HCT116 (cell line): ENCODE measurements at regions not wholly inside any gene's neighbourhood (a gene's known extent, or its start where the extent isn't known, plus 50 kb on each side); places are given as distances from the start of the nearest gene placed in this dataset.
"Not testable (repeated sequence)": the region's sequence is repeated elsewhere in the genome, so short reads cannot be mapped to it uniquely, and the experiment has no call there.

Experiments
- ATAC-seq: fragments of 200-7000 bp; cut with Tn5 transposase; 2 replicates; pipeline ENCODE4 v1.9.1; 2020; ENCODE audit warnings: mild to moderate bottlenecking, moderate library complexity
- BruUV-seq: library from RNA; stranded (reverse); fragments of 400-500 nt; replicated peaks from 2 replicates; lab custom pipeline; 2021; lab: Mats Ljungman, UMichigan
- CTCF ChIA-PET: fragments of 300-600 bp; sonication (Branson Sonifier 250); formaldehyde crosslinking; loops from one replicate; lab custom pipeline; 2021; ENCODE audit warnings: antibody characterized with exemption; lab: Charles Lee
- POLR2A ChIA-PET: fragments of 300-600, 350-600 bp; sonication (Branson Sonifier 250); formaldehyde crosslinking; loops from one replicate; lab custom pipeline; 2021; ENCODE audit warnings: antibody characterized with exemption; lab: Charles Lee
- RAD21 ChIA-PET, 2 experiments: fragments of 300-600 bp; sonication (Branson Sonifier 250); formaldehyde crosslinking; loops; one replicate each; lab custom pipeline; 2023; ENCODE audit warnings: low total read pairs in 2 of 2; ENCODE audit not compliant: uncharacterized antibody in 2 of 2, unreplicated experiment in 2 of 2, low non-redundant PET in 1 of 2; lab: Charles Lee
- DNase-seq: peaks from one replicate; pipeline ENCODE4 v3.0.0-alpha.2; 2010; ENCODE audit warnings: low read depth, low spot score
- H2AFZ ChIP-seq: fragments of 200-600 bp; shearing (Covaris generic), sonication (generic); 2 replicates; pipeline ENCODE4 v1.6.1; 2017; ENCODE audit warnings: low read depth, mixed run types, mixed read lengths, antibody characterized with exemption, low read length; ENCODE audit not compliant: poor library complexity, severe bottlenecking
- H3K27ac ChIP-seq: 2 replicates; pipeline ENCODE4 v1.5.1; 2012; ENCODE audit warnings: low read depth, low read length
- H3K27me3 ChIP-seq: fragments of 200-600 bp; sonication (generic); 2 replicates; pipeline ENCODE4 v1.6.1; 2016; ENCODE audit warnings: mixed run types, low read length, mixed read lengths; ENCODE audit not compliant: insufficient read depth
- H3K36me3 ChIP-seq, 2 experiments: fragments of 200-500 bp in 1 of 2; fragments of 200-600 bp in 1 of 2; sonication (Bioruptor generic) in 1 of 2; sonication (generic) in 1 of 2; 2 replicates each; pipeline versions ENCODE4 v1.5.1 to v1.6.1; 2014 to 2016; ENCODE audit warnings: low read length in 2 of 2, inconsistent platforms in 1 of 2, mixed read lengths in 1 of 2, mixed run types in 1 of 2; ENCODE audit not compliant: insufficient read depth in 2 of 2, control insufficient read depth in 1 of 2
- H3K4me1 ChIP-seq, 2 experiments: fragments of 200-600 bp in 1 of 2; sonication (generic) in 1 of 2; 2 replicates each; pipeline versions ENCODE4 v1.5.1 to v1.6.1; 2012 to 2017; ENCODE audit warnings: low read length in 2 of 2, inconsistent platforms in 1 of 2, mild to moderate bottlenecking in 1 of 2, mixed read lengths in 1 of 2, mixed run types in 1 of 2, moderate library complexity in 1 of 2; ENCODE audit not compliant: insufficient read depth in 2 of 2, control insufficient read depth in 1 of 2
- H3K4me2 ChIP-seq: fragments of 200-600 bp; sonication (generic); 2 replicates; pipeline ENCODE4 v1.6.1; 2017; ENCODE audit warnings: mixed run types, low read length, mixed read lengths
- H3K4me3 ChIP-seq, 2 experiments: fragments of 200-600 bp in 1 of 2; sonication (generic) in 1 of 2; replicated peaks in 1 of 2; 2 replicates each; pipeline ENCODE4 v1.5.1; 2011 to 2016; ENCODE audit warnings: low read length in 2 of 2, control low read depth in 1 of 2, low read depth in 1 of 2, mild to moderate bottlenecking in 1 of 2, mixed read lengths in 1 of 2, mixed run types in 1 of 2
- H3K79me2 ChIP-seq: fragments of 200-600 bp; sonication (generic); 2 replicates; pipeline ENCODE4 v1.6.1; 2017; ENCODE audit warnings: mild to moderate bottlenecking, mixed run types, low read length, moderate library complexity, mixed read lengths; ENCODE audit not compliant: insufficient read depth
- H3K9ac ChIP-seq: fragments of 200-600 bp; sonication (generic); 2 replicates; pipeline ENCODE4 v1.6.1; 2016; ENCODE audit warnings: low read length, mixed read lengths
- H3K9me2 ChIP-seq: fragments of 200-600 bp; sonication (generic), shearing (Covaris generic); 2 replicates; pipeline ENCODE4 v1.6.1; 2017; ENCODE audit warnings: mixed run types, mild to moderate bottlenecking, moderate library complexity; ENCODE audit not compliant: insufficient read depth
- H3K9me3 ChIP-seq, 2 experiments: fragments of 200-500 bp in 1 of 2; fragments of 200-600 bp in 1 of 2; sonication (Bioruptor generic) in 1 of 2; sonication (generic) in 1 of 2; 2 replicates each; pipeline ENCODE4 v1.6.1; 2014 to 2017; ENCODE audit warnings: low read length in 2 of 2, mixed read lengths in 2 of 2, inconsistent platforms in 1 of 2, low read depth in 1 of 2, mild to moderate bottlenecking in 1 of 2, mixed run types in 1 of 2, moderate library complexity in 1 of 2; ENCODE audit not compliant: control insufficient read depth in 1 of 2, insufficient read depth in 1 of 2
- H4K20me1 ChIP-seq: fragments of 200-600 bp; sonication (generic), shearing (Covaris generic); 2 replicates; pipeline ENCODE4 v1.6.1; 2017; ENCODE audit warnings: mixed run types, mild to moderate bottlenecking, moderate library complexity; ENCODE audit not compliant: insufficient read depth
- SP1 ChIP-seq: IDR thresholded peaks from 2 replicates; pipeline ENCODE4 v1.6.1; 2012; ENCODE audit warnings: low read depth
- ZFX ChIP-seq: fragments of 450-650 bp; IDR thresholded peaks from 2 replicates; pipeline ENCODE4 v1.6.1; 2017
- intact Hi-C: fragments of 100-400 bp; cut with micrococcal nuclease; formaldehyde crosslinking; loops from 2 replicates; pipeline ENCODE4 v1.10.0; 2022

DNA sequence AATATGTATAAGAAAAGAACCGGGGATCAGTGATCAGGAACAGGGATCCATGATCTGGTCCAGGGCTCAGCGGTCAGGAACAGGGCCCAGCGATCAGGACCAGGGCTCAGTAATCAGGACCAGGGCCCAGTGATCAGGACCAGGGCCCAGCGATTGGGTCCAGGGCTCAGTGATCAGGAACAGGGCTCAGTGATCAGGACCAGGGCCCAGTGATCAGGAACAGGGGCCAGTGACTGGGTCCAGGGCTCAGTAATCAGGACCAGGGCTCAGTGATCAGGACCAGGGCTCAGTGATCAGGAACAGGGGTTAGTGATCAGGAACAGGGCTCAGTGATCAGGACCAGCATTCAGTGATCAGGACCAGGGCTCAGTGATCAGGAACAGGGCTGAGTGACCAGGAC lies 56.3 kb downstream of the TMEM121 start:
- no peak for TF ChIP-seq SP1
- TF ChIP-seq ZFX = no peak
- TF ChIP-seq, all 23 proteins: peak for 0
- intact Hi-C loops = loop anchor here (5.0 kb wide), 1 partner anchor 120 kb away; no protein-coding TSS in a partner anchor

GRCh38 chr14:105583914-105584313 lies 57.5 kb downstream of the TMEM121 start:
- H3K9me2 ChIP-seq, H3K9me3 ChIP-seq, BruUV-seq, H3K4me1 ChIP-seq, H3K4me2 ChIP-seq, H3K9ac ChIP-seq, H3K79me2 ChIP-seq, H3K4me3 ChIP-seq, H3K36me3 ChIP-seq, H4K20me1 ChIP-seq, POLR2A ChIA-PET, H3K27me3 ChIP-seq, CTCF ChIA-PET, H2AFZ ChIP-seq, ATAC-seq, DNase-seq, H3K27ac ChIP-seq, RAD21 ChIA-PET: not testable (repeated sequence)
- intact Hi-C loops = loop anchor here (5.0 kb wide), 1 partner anchor 118 kb away; no protein-coding TSS in a partner anchor

More for the DNA sequence above, 56.3 kb downstream of the TMEM121 start:
- Histone ChIP-seq H3K4me3 (no peak overlapping the region), H3K36me3 (no peaks in the 10 kb centered on the region), H3K4me1 (no peaks in the 10 kb centered on the region), H3K79me2 (no peaks in the 10 kb centered on the region), H3K9me3 (no peaks in the 10 kb centered on the region), H3K27ac (no peak overlapping the region; the same call in 1 of the 2 replicates), H3K9ac (no peak overlapping the region), H3K4me2 (no peak overlapping the region), H2AFZ (no peak overlapping the region), H3K27me3 (no peaks in the 10 kb centered on the region), H3K9me2 (no peaks in the 10 kb centered on the region), H4K20me1 (no peaks in the 10 kb centered on the region)
- ChIA-PET POLR2A (no interaction called here), CTCF (no interaction called here), RAD21 (no interaction called here)
- BruUV-seq = no TSS peak
- ATAC-seq = peak; percentile 30; the same call in 1 of the 2 replicates
- no peak for DNase-seq

DNA sequence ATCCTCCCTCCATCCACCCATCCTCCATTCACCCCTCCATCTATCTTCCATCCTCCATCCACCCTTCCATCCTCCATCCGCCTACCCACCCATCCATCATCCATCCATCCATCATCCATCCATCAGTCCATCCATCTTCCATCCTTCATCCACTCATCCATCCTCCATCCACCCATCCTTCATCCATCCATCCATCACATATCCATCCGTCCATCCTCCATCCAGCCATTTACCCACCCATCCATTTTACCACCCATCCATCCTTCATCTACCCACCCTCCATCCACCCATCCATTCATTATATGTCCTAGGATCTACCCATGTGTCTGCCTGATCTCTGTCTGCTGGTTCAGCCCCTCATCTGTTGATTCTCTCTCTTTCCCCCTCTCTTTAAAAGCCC lies 58.9 kb downstream of the TMEM121 start:
- H3K4me2 ChIP-seq, ATAC-seq, H4K20me1 ChIP-seq, H3K36me3 ChIP-seq, H2AFZ ChIP-seq, H3K4me3 ChIP-seq, H3K79me2 ChIP-seq, H3K27me3 ChIP-seq, intact Hi-C loops, BruUV-seq, DNase-seq, H3K4me1 ChIP-seq, H3K9ac ChIP-seq, RAD21 ChIA-PET, H3K27ac ChIP-seq, H3K9me3 ChIP-seq, H3K9me2 ChIP-seq, CTCF ChIA-PET, POLR2A ChIA-PET: not testable (repeated sequence)

DNA sequence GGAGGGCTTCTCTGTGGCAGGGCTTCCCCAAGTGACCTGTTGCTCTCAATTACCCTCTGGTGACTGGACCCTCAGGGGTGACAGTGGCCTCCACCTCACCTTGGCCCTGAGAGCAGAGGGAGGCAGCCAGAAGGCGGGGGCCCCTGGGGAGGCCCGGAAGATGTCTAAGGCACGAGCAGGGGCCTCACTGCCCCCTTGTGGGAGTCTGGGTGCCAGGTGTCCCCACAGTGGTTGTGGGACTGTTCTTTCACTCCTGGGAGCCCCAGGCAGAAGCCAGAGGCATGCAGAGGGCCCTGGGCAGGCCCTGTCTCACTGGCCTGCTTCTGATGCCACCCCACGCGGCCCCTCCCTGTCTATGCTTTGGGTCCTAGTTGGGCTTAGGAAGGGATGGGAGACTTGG lies 59.3 kb downstream of the TMEM121 start:
- CTCF ChIA-PET, H3K79me2 ChIP-seq, H3K36me3 ChIP-seq, H3K4me1 ChIP-seq, H3K9ac ChIP-seq, H3K4me2 ChIP-seq, intact Hi-C loops, H3K27ac ChIP-seq, H4K20me1 ChIP-seq, H3K4me3 ChIP-seq, H3K9me3 ChIP-seq, RAD21 ChIA-PET, H3K27me3 ChIP-seq, ATAC-seq, BruUV-seq, POLR2A ChIA-PET, H3K9me2 ChIP-seq, DNase-seq, H2AFZ ChIP-seq: not testable (repeated sequence)
